ENCODE measurements at regions not wholly inside any gene's neighbourhood (a gene's known extent, or its start where the extent isn't known, plus 50 kb on each side); places are given as distances from the start of the nearest gene placed in this dataset.

DNA sequence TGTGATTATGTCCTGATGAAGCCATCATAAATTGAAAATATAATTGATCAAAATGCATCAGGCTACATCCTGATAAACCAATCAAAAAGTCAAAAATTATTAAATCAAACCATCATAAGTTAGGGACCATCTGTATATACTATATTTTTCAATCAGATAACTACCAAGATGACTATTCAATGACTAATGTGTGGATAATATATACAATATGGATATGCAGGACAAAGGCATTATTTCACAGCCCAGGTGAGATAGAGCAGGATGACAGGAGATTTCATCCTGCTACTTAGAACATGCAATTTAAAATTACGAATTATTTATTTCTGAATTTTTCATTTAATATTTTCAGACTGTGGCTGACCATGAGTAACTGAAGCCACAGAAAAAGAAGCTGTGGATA, 137.3 kb upstream of the GNAI1 start:
- no peak for TF ChIP-seq CTCF (conservative IDR thresholded peaks at IDR 0.05)
- no peak for TF ChIP-seq EZH2 (IDR thresholded peaks at IDR 0.05; ENCODE audit: low read depth)
